WTC11 (cell line): ENCODE measurements at regions not wholly inside any gene's neighbourhood (a gene's known extent, or its start where the extent isn't known, plus 50 kb on each side); places are given as distances from the start of the nearest gene placed in this dataset.

Experiments
- ATF2 ChIP-seq: sonication (generic); formaldehyde crosslinking; IDR thresholded peaks from 2 replicates; pipeline ENCODE4 v1.8.1; 2022; ENCODE audit warnings: low read depth, missing genetic modification reagents, borderline replicate concordance
- CTCF ChIP-seq: fragments of 200-600 bp; IDR thresholded peaks from 2 replicates; pipeline ENCODE4 v1.8.0; 2022; ENCODE audit warnings: antibody characterized with exemption
- JUN ChIP-seq: sonication (generic); formaldehyde crosslinking; IDR thresholded peaks from 2 replicates; pipeline ENCODE4 v1.8.0; 2023; ENCODE audit warnings: mild to moderate bottlenecking, missing genetic modification reagents
- MLX ChIP-seq: sonication (generic); formaldehyde crosslinking; IDR thresholded peaks from 2 replicates; pipeline ENCODE4 v1.8.1; 2023; ENCODE audit warnings: mild to moderate bottlenecking, missing genetic modification reagents, moderate library complexity
- USF2 ChIP-seq: sonication (generic); formaldehyde crosslinking; IDR thresholded peaks from 2 replicates; pipeline ENCODE4 v1.8.1; 2023; ENCODE audit warnings: mild to moderate bottlenecking, missing genetic modification reagents, moderate library complexity
- ZNF532 ChIP-seq: fragments of 250-450 bp; sonication (Bioruptor Pico); IDR thresholded peaks from 2 replicates; pipeline ENCODE4 v1.9.0; 2021; ENCODE audit warnings: mild to moderate bottlenecking, borderline replicate concordance
- TF ChIP-seq, protein P1 (sequence below): sonication (generic); formaldehyde crosslinking; IDR thresholded peaks from 2 replicates; pipeline ENCODE4 v1.8.0; 2022; ENCODE audit warnings: mild to moderate bottlenecking, missing genetic modification reagents
- TF ChIP-seq, protein P2 (sequence below): sonication (generic); formaldehyde crosslinking; IDR thresholded peaks from 2 replicates; pipeline ENCODE4 v1.8.0; 2022; ENCODE audit warnings: mild to moderate bottlenecking, missing genetic modification reagents
- TF ChIP-seq, protein P3 (sequence below): sonication (generic); formaldehyde crosslinking; IDR thresholded peaks from 2 replicates; pipeline ENCODE4 v1.8.1; 2023; ENCODE audit warnings: mild to moderate bottlenecking, missing genetic modification reagents

GRCh38 chr10:35971397-35971796 lies 329.3 kb upstream of the FZD8 start:
- TF ChIP-seq JUN (CRISPR knock-in tag) (no peak), CTCF (no peak), ATF2 (CRISPR knock-in tag) (no peak), ZNF532 (CRISPR knock-in tag) (no peak), MLX (CRISPR knock-in tag) (no peak), USF2 (CRISPR knock-in tag) (no peak)
- TF ChIP-seq, protein P1, sequence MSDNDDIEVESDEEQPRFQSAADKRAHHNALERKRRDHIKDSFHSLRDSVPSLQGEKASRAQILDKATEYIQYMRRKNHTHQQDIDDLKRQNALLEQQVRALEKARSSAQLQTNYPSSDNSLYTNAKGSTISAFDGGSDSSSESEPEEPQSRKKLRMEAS (CRISPR knock-in tag) = no peak
- TF ChIP-seq, protein P2, sequence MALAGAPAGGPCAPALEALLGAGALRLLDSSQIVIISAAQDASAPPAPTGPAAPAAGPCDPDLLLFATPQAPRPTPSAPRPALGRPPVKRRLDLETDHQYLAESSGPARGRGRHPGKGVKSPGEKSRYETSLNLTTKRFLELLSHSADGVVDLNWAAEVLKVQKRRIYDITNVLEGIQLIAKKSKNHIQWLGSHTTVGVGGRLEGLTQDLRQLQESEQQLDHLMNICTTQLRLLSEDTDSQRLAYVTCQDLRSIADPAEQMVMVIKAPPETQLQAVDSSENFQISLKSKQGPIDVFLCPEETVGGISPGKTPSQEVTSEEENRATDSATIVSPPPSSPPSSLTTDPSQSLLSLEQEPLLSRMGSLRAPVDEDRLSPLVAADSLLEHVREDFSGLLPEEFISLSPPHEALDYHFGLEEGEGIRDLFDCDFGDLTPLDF (CRISPR knock-in tag) = no peak
- TF ChIP-seq, protein P3, sequence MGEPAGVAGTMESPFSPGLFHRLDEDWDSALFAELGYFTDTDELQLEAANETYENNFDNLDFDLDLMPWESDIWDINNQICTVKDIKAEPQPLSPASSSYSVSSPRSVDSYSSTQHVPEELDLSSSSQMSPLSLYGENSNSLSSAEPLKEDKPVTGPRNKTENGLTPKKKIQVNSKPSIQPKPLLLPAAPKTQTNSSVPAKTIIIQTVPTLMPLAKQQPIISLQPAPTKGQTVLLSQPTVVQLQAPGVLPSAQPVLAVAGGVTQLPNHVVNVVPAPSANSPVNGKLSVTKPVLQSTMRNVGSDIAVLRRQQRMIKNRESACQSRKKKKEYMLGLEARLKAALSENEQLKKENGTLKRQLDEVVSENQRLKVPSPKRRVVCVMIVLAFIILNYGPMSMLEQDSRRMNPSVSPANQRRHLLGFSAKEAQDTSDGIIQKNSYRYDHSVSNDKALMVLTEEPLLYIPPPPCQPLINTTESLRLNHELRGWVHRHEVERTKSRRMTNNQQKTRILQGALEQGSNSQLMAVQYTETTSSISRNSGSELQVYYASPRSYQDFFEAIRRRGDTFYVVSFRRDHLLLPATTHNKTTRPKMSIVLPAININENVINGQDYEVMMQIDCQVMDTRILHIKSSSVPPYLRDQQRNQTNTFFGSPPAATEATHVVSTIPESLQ (CRISPR knock-in tag) = no peak
